ENCODE measurements at regions not wholly inside any gene's neighbourhood (a gene's known extent, or its start where the extent isn't known, plus 50 kb on each side); places are given as distances from the start of the nearest gene placed in this dataset.
A peak's percentile ranks its signal among the peaks of the same experiment; 100 is the strongest.

- H3K18ac ChIP-seq (ENCODE audit: extremely low read depth, low read length) = no peak overlapping the region
- DNase-seq (ENCODE audit: low read depth in 1 of 2, low spot score in 2 of 2) (no peak), FAIRE-seq (no peak)
- no peak overlapping the region for H3K27ac ChIP-seq (ENCODE audit: low read depth, low read length)
- H2BK15ac ChIP-seq (ENCODE audit: low read length) = 0 out of 2 replicates have a peak overlapping the region, but pooled peaks have one; percentile 26
- no peak overlapping the region for H3K9ac ChIP-seq (replicated peaks in 1 of 4; ENCODE audit: extremely low read depth in 1 of 4, low read depth in 3 of 4, low read length in 3 of 4)
- H2AFZ ChIP-seq (ENCODE audit: low read length) = no peak overlapping the region
- H3K4ac ChIP-seq (replicated peaks; ENCODE audit: insufficient read length, low read depth, low read length) = no peak overlapping the region
- H3K14ac ChIP-seq (ENCODE audit: insufficient read length) = no peak overlapping the region
- H2BK12ac ChIP-seq (ENCODE audit: low read depth, low read length) = no peak overlapping the region
- no peak overlapping the region for H2BK120ac ChIP-seq (replicated peaks; ENCODE audit: low read depth, low read length)
- no peaks in the 10 kb centered on the region for H3K79me1 ChIP-seq (ENCODE audit: low read depth, low read length)
- no peaks in the 10 kb centered on the region for H3K27me3 ChIP-seq (replicated peaks in 1 of 4; ENCODE audit: control insufficient read depth in 3 of 4, extremely low read depth in 1 of 4, insufficient read depth in 3 of 4, low read length in 3 of 4)
- H3K4me3 ChIP-seq (ENCODE audit: extremely low read depth in 1 of 4, insufficient read depth in 2 of 4, low read depth in 3 of 4, low read length in 4 of 4) = no peak overlapping the region
- no peaks in the 10 kb centered on the region for H3K79me2 ChIP-seq (ENCODE audit: control insufficient read depth in 1 of 2, insufficient read depth in 2 of 2, low read length in 2 of 2)
- no peak overlapping the region for H4K8ac ChIP-seq (ENCODE audit: extremely low read depth, insufficient read depth, low read length)
- no peaks in the 10 kb centered on the region for H4K20me1 ChIP-seq (replicated peaks in 1 of 2; ENCODE audit: control insufficient read depth in 1 of 2, insufficient read depth in 2 of 2, low read length in 2 of 2)
- H3K4me2 ChIP-seq (ENCODE audit: insufficient read depth in 1 of 2, low read depth in 2 of 2, low read length in 2 of 2) = no peak overlapping the region
- no peak overlapping the region for H2AK5ac ChIP-seq (ENCODE audit: low read depth, low read length)
- H3K9me3 ChIP-seq (ENCODE audit: insufficient read depth in 2 of 2, low read depth in 1 of 2, low read length in 1 of 2) = no peaks in the 10 kb centered on the region
- WGBS, 2 experiments (ENCODE audit: extremely low coverage in 1 of 2, insufficient coverage in 1 of 2, insufficient read length in 1 of 2, insufficient replicate concordance in 2 of 2, low coverage in 1 of 2, low lambda C conversion rate in 2 of 2, missing lambda C conversion rate in 1 of 2) = 96% methylated on average over 3 of the region's 3 CpGs; no CpG with 5 or more reads in 1 of the 2 experiments
- ChIA-PET CTCF (ENCODE audit: partially characterized antibody) (interaction anchor here (1.0 to 1.7 kb wide), 4 partner anchors 11 to 31 kb away, joined by 3 to 7 read pairs (median 4); no protein-coding TSS in a partner anchor), POLR2A (ENCODE audit: partially characterized antibody) (no interaction called here)
- TF ChIP-seq RAD21 (IDR thresholded peaks at IDR 0.05 in 1 of 2, conservative IDR thresholded peaks at IDR 0.05 in 1 of 2; ENCODE audit: low read depth in 2 of 2, low read length in 2 of 2) (no peak), SP1 (IDR thresholded peaks at IDR 0.05; ENCODE audit: low read depth, low read length) (no peak), EZH2 (IDR thresholded peaks at IDR 0.05; ENCODE audit: low read depth, low read length, severe bottlenecking) (no peak), MAX (IDR thresholded peaks at IDR 0.05) (no peak), SP4 (IDR thresholded peaks at IDR 0.05; ENCODE audit: low read length) (no peak), CREB1 (IDR thresholded peaks at IDR 0.05) (no peak), POLR2A (IDR thresholded peaks at IDR 0.05; ENCODE audit: control extremely low read depth in 1 of 2, low read depth in 2 of 2, low read length in 2 of 2) (no peak), JUND (IDR thresholded peaks at IDR 0.05; ENCODE audit: low read length) (no peak)
- no peaks in the 10 kb centered on the region for H3K36me3 ChIP-seq (ENCODE audit: control insufficient read depth in 2 of 4, insufficient read depth in 4 of 4, low read length in 3 of 4)
- H3K23ac ChIP-seq (ENCODE audit: insufficient read length) = no peak overlapping the region
- no peak overlapping the region for H4K5ac ChIP-seq (ENCODE audit: insufficient read length, low read depth, low read length)
- peaks cover 0 to 4% (median 0%) of the 10 kb centered on the region in 4 experiments; a peak in 1 of 7 replicates for H3K4me1 ChIP-seq (replicated peaks in 1 of 4; ENCODE audit: control insufficient read depth in 3 of 4, insufficient read depth in 4 of 4, low read length in 3 of 4)
- no peak overlapping the region for H3K56ac ChIP-seq (replicated peaks; ENCODE audit: insufficient read length, low read depth, low read length)
- H4K91ac ChIP-seq (replicated peaks; ENCODE audit: insufficient read length, low read length) = no peak overlapping the region
- H2BK5ac ChIP-seq (ENCODE audit: low read depth, low read length) = no peak overlapping the region
- no peaks in the 10 kb centered on the region for H3K23me2 ChIP-seq (ENCODE audit: low read depth, low read length)
- H2BK20ac ChIP-seq (ENCODE audit: low read length) = no peak overlapping the region
Observed at GRCh38 chr6:97459535-97459934, 176.5 kb upstream of the MMS22L start.
